OCI-LY7 (cell line): ENCODE measurements at regions not wholly inside any gene's neighbourhood (a gene's known extent, or its start where the extent isn't known, plus 50 kb on each side); places are given as distances from the start of the nearest gene placed in this dataset.
"Not testable (repeated sequence)": the region's sequence is repeated elsewhere in the genome, so short reads cannot be mapped to it uniquely, and the experiment has no call there.

ENCODE experiments used
- EZH2phosphoT487 ChIP-seq: fragments of 200-600 bp; sonication (generic); IDR thresholded peaks from 2 replicates; pipeline ENCODE4 v1.6.1; 2018; ENCODE audit warnings: low read depth, borderline replicate concordance, mild to moderate bottlenecking, mixed run types, antibody characterized with exemption, low read length, moderate library complexity, mixed read lengths
- TF ChIP-seq, protein P1 (sequence below): fragments of 200-600 bp; sonication (generic); conservative IDR thresholded peaks from 2 replicates; pipeline ENCODE4 v1.5.1; 2014; ENCODE audit warnings: mild to moderate bottlenecking, antibody characterized with exemption, low read length, moderate library complexity, mixed read lengths

DNA sequence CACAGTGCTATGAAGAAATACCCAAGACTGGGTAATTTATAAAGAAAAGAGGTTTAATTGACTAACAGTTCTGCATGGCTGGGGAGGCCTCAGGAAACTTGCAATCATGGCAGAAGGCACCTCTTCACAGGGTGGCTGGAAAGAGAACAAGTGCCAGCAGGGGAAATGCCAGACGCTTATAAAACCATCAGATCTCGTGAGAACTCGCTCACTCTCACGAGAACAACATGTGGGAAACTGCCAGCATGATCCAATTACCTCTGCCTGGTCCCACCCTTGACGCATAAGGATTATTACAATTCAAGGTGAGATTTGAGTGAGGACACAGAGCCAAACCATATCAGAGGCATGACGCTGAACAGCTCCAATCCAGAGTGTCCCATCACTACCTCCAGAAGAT lies 73.7 kb upstream of the RPL38 start:
- TF ChIP-seq, protein P1, sequence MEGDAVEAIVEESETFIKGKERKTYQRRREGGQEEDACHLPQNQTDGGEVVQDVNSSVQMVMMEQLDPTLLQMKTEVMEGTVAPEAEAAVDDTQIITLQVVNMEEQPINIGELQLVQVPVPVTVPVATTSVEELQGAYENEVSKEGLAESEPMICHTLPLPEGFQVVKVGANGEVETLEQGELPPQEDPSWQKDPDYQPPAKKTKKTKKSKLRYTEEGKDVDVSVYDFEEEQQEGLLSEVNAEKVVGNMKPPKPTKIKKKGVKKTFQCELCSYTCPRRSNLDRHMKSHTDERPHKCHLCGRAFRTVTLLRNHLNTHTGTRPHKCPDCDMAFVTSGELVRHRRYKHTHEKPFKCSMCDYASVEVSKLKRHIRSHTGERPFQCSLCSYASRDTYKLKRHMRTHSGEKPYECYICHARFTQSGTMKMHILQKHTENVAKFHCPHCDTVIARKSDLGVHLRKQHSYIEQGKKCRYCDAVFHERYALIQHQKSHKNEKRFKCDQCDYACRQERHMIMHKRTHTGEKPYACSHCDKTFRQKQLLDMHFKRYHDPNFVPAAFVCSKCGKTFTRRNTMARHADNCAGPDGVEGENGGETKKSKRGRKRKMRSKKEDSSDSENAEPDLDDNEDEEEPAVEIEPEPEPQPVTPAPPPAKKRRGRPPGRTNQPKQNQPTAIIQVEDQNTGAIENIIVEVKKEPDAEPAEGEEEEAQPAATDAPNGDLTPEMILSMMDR: not testable (repeated sequence)
- TF ChIP-seq EZH2phosphoT487: not testable (repeated sequence)
